Calu3 (cell line): ENCODE measurements at regions not wholly inside any gene's neighbourhood (a gene's known extent, or its start where the extent isn't known, plus 50 kb on each side); places are given as distances from the start of the nearest gene placed in this dataset.

ENCODE experiments used
- BruUV-seq: library from RNA; stranded (reverse); fragments of 400-500 nt; replicated peaks from 2 replicates; lab custom pipeline; 2021; lab: Mats Ljungman, UMichigan
- CTCF ChIA-PET: fragments of 300-600 bp; sonication (Branson Sonifier 250); formaldehyde crosslinking; loops from one replicate; lab custom pipeline; 2022; ENCODE audit warnings: antibody characterized with exemption; lab: Charles Lee
- DNase-seq: peaks from one replicate; pipeline ENCODE4 v3.0.0; 2022
- H3K27ac Mint-ChIP-seq: one replicate; pipeline ENCODE4 v1.8.0; 2022; ENCODE audit warnings: mixed read lengths; ENCODE audit not compliant: unreplicated experiment
- H3K27me3 Mint-ChIP-seq: one replicate; pipeline ENCODE4 v1.8.0; 2022; ENCODE audit warnings: mixed read lengths; ENCODE audit not compliant: unreplicated experiment
- H3K36me3 Mint-ChIP-seq: one replicate; pipeline ENCODE4 v1.8.0; 2022; ENCODE audit warnings: mild to moderate bottlenecking, moderate library complexity, mixed read lengths; ENCODE audit not compliant: insufficient read depth, unreplicated experiment
- H3K4me1 Mint-ChIP-seq: one replicate; pipeline ENCODE4 v1.8.0; 2022; ENCODE audit warnings: mild to moderate bottlenecking, low read depth, mixed read lengths; ENCODE audit not compliant: unreplicated experiment
- H3K4me3 Mint-ChIP-seq: one replicate; pipeline ENCODE4 v1.8.0; 2022; ENCODE audit warnings: mild to moderate bottlenecking, low read depth, moderate library complexity, mixed read lengths; ENCODE audit not compliant: unreplicated experiment
- H3K9me3 Mint-ChIP-seq: one replicate; pipeline ENCODE4 v1.8.0; 2022; ENCODE audit warnings: low read depth, mixed read lengths; ENCODE audit not compliant: unreplicated experiment
- CTCF ChIP-seq: fragments of 200-600 bp; IDR thresholded peaks from one replicate; pipeline ENCODE4 v1.8.0; 2022; ENCODE audit warnings: antibody characterized with exemption; ENCODE audit not compliant: unreplicated experiment
- intact Hi-C: fragments of 100-400 bp; cut with micrococcal nuclease; formaldehyde crosslinking; loops from one replicate; pipeline ENCODE4 v1.10.0; 2022; ENCODE audit not compliant: unreplicated experiment

DNA sequence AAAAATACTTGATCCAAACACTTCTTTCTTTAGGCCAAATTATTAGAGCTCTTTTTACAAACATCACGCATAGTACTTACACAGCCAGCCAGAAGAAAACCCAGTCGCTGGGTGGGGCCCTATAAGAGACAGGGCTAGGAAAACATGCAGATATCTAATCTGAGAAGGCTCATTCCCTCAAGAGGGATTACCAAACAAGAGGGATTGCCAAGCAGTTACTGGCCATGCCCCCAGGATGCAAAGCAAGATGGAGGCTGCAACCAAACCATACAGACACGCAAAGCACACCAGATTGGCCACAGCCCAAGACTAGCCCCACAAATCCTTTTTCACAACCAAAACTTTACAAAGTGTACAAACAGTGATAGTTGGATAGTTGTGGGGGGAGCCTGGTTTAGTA lies 1235.4 kb upstream of the GJE1 start:
- no peaks in the 10 kb centered on the region for H3K36me3 Mint-ChIP-seq
- H3K27ac Mint-ChIP-seq = no peak overlapping the region
- H3K4me3 Mint-ChIP-seq = no peak overlapping the region
- peaks cover 13% of the 10 kb centered on the region for H3K9me3 Mint-ChIP-seq
- TF ChIP-seq CTCF = no peak
- CTCF ChIA-PET = no interaction called here
- H3K4me1 Mint-ChIP-seq = no peaks in the 10 kb centered on the region
- no peaks in the 10 kb centered on the region for H3K27me3 Mint-ChIP-seq
- DNase-seq = no peak
- intact Hi-C loops = no loop called here
- BruUV-seq = no TSS peak

- H3K36me3 Mint-ChIP-seq = peaks cover 5% of the 10 kb centered on the region
- intact Hi-C loops = no loop called here
- H3K9me3 Mint-ChIP-seq = peaks cover 10% of the 10 kb centered on the region
- no peak for TF ChIP-seq CTCF
- no peak overlapping the region for H3K27ac Mint-ChIP-seq
- CTCF ChIA-PET = no interaction called here
- no peaks in the 10 kb centered on the region for H3K4me1 Mint-ChIP-seq
- H3K4me3 Mint-ChIP-seq = no peak overlapping the region
- H3K27me3 Mint-ChIP-seq = no peaks in the 10 kb centered on the region
- BruUV-seq = no TSS peak
- no peak for DNase-seq
Observed at GRCh38 chr6:140893432-140893831, 1239.3 kb upstream of the GJE1 start.

GRCh38 chr6:140879946-140880345 lies 1252.8 kb upstream of the GJE1 start:
- H3K27ac Mint-ChIP-seq = peak overlapping the region; percentile 63
- BruUV-seq = no TSS peak
- no peaks in the 10 kb centered on the region for H3K27me3 Mint-ChIP-seq
- CTCF ChIA-PET = no interaction called here
- H3K4me3 Mint-ChIP-seq = peak overlapping the region; percentile 14
- H3K4me1 Mint-ChIP-seq = peaks cover 8% of the 10 kb centered on the region
- H3K9me3 Mint-ChIP-seq = no peaks in the 10 kb centered on the region
- no peak for TF ChIP-seq CTCF
- no peaks in the 10 kb centered on the region for H3K36me3 Mint-ChIP-seq
- DNase-seq = no peak
- intact Hi-C loops = no loop called here

- intact Hi-C loops = no loop called here
Observed at GRCh38 chr6:140874066-140874465, 1258.7 kb upstream of the GJE1 start.

More at GRCh38 chr6:140874066-140874465, 1258.7 kb upstream of the GJE1 start:
- CTCF ChIA-PET = no interaction called here
- Mint-ChIP-seq H3K4me3 (no peak overlapping the region), H3K36me3 (no peaks in the 10 kb centered on the region), H3K9me3 (no peaks in the 10 kb centered on the region), H3K27ac (no peak overlapping the region), H3K27me3 (no peaks in the 10 kb centered on the region), H3K4me1 (no peaks in the 10 kb centered on the region)
- DNase-seq = no peak
- no peak for TF ChIP-seq CTCF
- no TSS peak for BruUV-seq
